NCI-H146 treated with DMSO at 0.1 percent for 48 hours (cell line): ENCODE measurements at regions not wholly inside any gene's neighbourhood (a gene's known extent, or its start where the extent isn't known, plus 50 kb on each side); places are given as distances from the start of the nearest gene placed in this dataset.
"Not testable (repeated sequence)": the region's sequence is repeated elsewhere in the genome, so short reads cannot be mapped to it uniquely, and the experiment has no call there.

Experiments used
- DNase-seq: peaks from one replicate; lab custom pipeline; 2025; ENCODE audit not compliant: unreplicated experiment; lab: John Stamatoyannopoulos, UW

GRCh38 chr21:38039841-38040240, 123.6 kb upstream of the KCNJ6 start:
- DNase-seq, result no peak

GRCh38 chr21:38041493-38041892, 125.2 kb upstream of the KCNJ6 start:
- DNase-seq, result no peak

GRCh38 chr21:38042246-38042645, 126.0 kb upstream of the KCNJ6 start:
- no peak for DNase-seq

GRCh38 chr21:38048167-38048566, 131.9 kb upstream of the KCNJ6 start:
- DNase-seq, result no peak

- peak; percentile 32 for DNase-seq
These were observed 138.1 kb upstream of the KCNJ6 start for GRCh38 chr21:38054334-38054733.

- DNase-seq, result no peak
These were observed 140.2 kb upstream of the KCNJ6 start for GRCh38 chr21:38056481-38056880.

- DNase-seq, result no peak
These were observed 141.4 kb upstream of the KCNJ6 start for GRCh38 chr21:38057626-38058025.

- no peak for DNase-seq
These were observed 144.3 kb upstream of the KCNJ6 start for GRCh38 chr21:38060533-38060932.

GRCh38 chr21:38067086-38067739, 151.0 kb upstream of the KCNJ6 start:
- DNase-seq, result no peak

- no peak for DNase-seq
These were observed 156.2 kb upstream of the KCNJ6 start for GRCh38 chr21:38072489-38072888.

GRCh38 chr21:38075833-38076587, 159.8 kb upstream of the KCNJ6 start:
- DNase-seq, result no peak

- DNase-seq, result no peak
These were observed 161.3 kb upstream of the KCNJ6 start for GRCh38 chr21:38077569-38077968.

GRCh38 chr21:38080888-38081287, 164.6 kb upstream of the KCNJ6 start:
- no peak for DNase-seq

- no peak for DNase-seq
These were observed 165.5 kb upstream of the KCNJ6 start for GRCh38 chr21:38081708-38082107.

- no peak for DNase-seq
These were observed 166.8 kb upstream of the KCNJ6 start for GRCh38 chr21:38082936-38083485.

GRCh38 chr21:38083535-38083934, 167.3 kb upstream of the KCNJ6 start:
- DNase-seq, result no peak

- DNase-seq, result no peak
These were observed 170.2 kb upstream of the KCNJ15 start for GRCh38 chr21:38086580-38086979.

- no peak for DNase-seq
These were observed 167.7 kb upstream of the KCNJ15 start for GRCh38 chr21:38088916-38089762.

GRCh38 chr21:38089763-38090046, 167.1 kb upstream of the KCNJ15 start:
- DNase-seq, result no peak

GRCh38 chr21:38091061-38091460, 165.7 kb upstream of the KCNJ15 start:
- not testable (repeated sequence) for DNase-seq

GRCh38 chr21:38092051-38092450, 164.7 kb upstream of the KCNJ15 start:
- DNase-seq, result no peak

- no peak for DNase-seq
These were observed 161.6 kb upstream of the KCNJ15 start for GRCh38 chr21:38095220-38095619.
